GM18951 (cell line): ENCODE measurements at regions not wholly inside any gene's neighbourhood (a gene's known extent, or its start where the extent isn't known, plus 50 kb on each side); places are given as distances from the start of the nearest gene placed in this dataset.
"Not testable (repeated sequence)": the region's sequence is repeated elsewhere in the genome, so short reads cannot be mapped to it uniquely, and the experiment has no call there.

Experiments used
- in situ Hi-C: fragments of 300-500 bp; cut with MboI; formaldehyde crosslinking; loops from one replicate; pipeline ENCODE4 v1.12.0; 2022; ENCODE audit warnings: low sequenced_read_pairs, mixed read lengths, inconsistent platforms; ENCODE audit not compliant: unreplicated experiment

DNA sequence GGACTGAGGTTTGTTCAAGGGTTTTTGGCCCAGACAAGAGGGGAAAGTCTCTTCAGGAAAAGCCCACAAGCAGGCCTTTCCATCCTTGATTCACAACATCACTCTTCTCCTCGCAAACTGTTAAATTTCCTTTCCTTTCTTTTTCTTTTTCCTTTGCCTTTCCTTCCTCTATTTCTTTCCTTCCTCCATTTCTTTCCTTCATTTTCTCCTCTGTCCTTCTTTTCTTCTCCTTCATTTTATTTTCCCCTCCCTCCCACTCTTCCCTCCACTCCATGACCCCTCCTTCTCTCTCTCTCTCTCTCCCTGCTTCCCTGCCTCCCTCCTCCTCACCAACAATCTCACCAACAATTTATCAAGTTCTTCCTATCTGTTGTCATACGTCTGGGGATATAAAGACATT, 89.1 kb downstream of the FAM72B start:
- in situ Hi-C loops = not testable (repeated sequence)

- in situ Hi-C loops = not testable (repeated sequence)
These were observed 86.8 kb downstream of the FAM72B start for GRCh38 chr1:121097127-121097866.

GRCh38 chr1:121097867-121098215, 86.3 kb downstream of the FAM72B start:
- in situ Hi-C loops = not testable (repeated sequence)

GRCh38 chr1:121109025-121109424, 75.1 kb downstream of the FAM72B start:
- in situ Hi-C loops = not testable (repeated sequence)

GRCh38 chr1:121116522-121117297, 67.4 kb downstream of the FAM72B start:
- in situ Hi-C loops = not testable (repeated sequence)

GRCh38 chr1:121117298-121117611, 66.9 kb downstream of the FAM72B start:
- in situ Hi-C loops = not testable (repeated sequence)

- in situ Hi-C loops = not testable (repeated sequence)
These were observed 66.3 kb downstream of the FAM72B start for GRCh38 chr1:121117622-121118479.
